ENCODE measurements at regions not wholly inside any gene's neighbourhood (a gene's known extent, or its start where the extent isn't known, plus 50 kb on each side); places are given as distances from the start of the nearest gene placed in this dataset.

DNA sequence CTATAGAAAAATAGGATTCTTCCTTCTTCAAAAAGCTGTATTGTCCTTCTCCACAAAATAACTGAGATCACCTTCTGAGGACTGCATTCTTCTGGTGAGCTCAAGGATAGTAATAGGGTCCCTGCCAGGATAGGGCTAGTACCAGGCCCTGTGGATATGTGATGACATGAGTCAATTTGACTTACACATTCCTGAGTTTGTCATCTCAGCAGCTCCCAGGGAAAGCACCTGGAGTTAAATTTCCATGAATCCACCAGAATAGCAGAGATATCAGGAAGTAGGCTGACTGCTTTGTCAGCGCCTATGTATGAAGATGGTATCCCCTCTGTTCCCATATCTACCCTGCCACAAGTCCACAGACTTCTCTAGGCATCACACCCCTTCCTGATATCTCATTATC, 225.8 kb downstream of the PMP22 start:
- Histone ChIP-seq H2AFZ (ENCODE audit: low read depth, low read length) (no peak overlapping the region), H3K9me1 (ENCODE audit: control insufficient read depth, insufficient read depth, low read length) (no peaks in the 10 kb centered on the region), H3K4me1 (replicated peaks in 1 of 2; ENCODE audit: control insufficient read depth in 2 of 2, insufficient read depth in 2 of 2, low read length in 2 of 2) (no peaks in the 10 kb centered on the region), H3K9me3 (replicated peaks; ENCODE audit: control insufficient read depth, insufficient read depth, low read depth, low read length) (no peaks in the 10 kb centered on the region), H3K79me2 (ENCODE audit: control insufficient read depth, insufficient read depth, low read length) (no peaks in the 10 kb centered on the region), H3K4me3 (no peak overlapping the region), H4K20me1 (replicated peaks; ENCODE audit: control insufficient read depth, insufficient read depth, low read length) (no peaks in the 10 kb centered on the region), H3K27me3 (ENCODE audit: control insufficient read depth in 2 of 2, insufficient read depth in 2 of 2, low read length in 2 of 2) (no peaks in the 10 kb centered on the region), H3K4me2 (ENCODE audit: insufficient read depth, low read length) (no peak overlapping the region), H3K27ac (ENCODE audit: extremely low read depth, low read depth, low read length) (no peak overlapping the region), H3K9ac (ENCODE audit: insufficient read depth in 1 of 2, low read depth in 2 of 2, low read length in 2 of 2) (no peak overlapping the region), H3K36me3 (ENCODE audit: control insufficient read depth, insufficient read depth, low read length) (no peaks in the 10 kb centered on the region)
- in situ Hi-C loops (cut with MboI) = no loop called here
- POLR2A ChIA-PET = no interaction called here
- WGBS (ENCODE audit: insufficient coverage, low coverage, missing lambda C conversion rate) = 0% methylated on average over 1 of the region's 1 CpG
- CTCF ChIA-PET (ENCODE audit: low intra/inter-chr PET ratio) = no interaction called here
- intact Hi-C loops (cut with micrococcal nuclease) = no loop called here
- FAIRE-seq (no peak), ATAC-seq (no peak), DNase-seq (ENCODE audit: extremely low read depth in 1 of 4, low spot score in 3 of 4) (no peak)
- no TSS peak for BruUV-seq (replicated peaks)
- TF ChIP-seq ZNF121 (CRISPR knock-in tag; conservative IDR thresholded peaks at IDR 0.05) = no peak

DNA sequence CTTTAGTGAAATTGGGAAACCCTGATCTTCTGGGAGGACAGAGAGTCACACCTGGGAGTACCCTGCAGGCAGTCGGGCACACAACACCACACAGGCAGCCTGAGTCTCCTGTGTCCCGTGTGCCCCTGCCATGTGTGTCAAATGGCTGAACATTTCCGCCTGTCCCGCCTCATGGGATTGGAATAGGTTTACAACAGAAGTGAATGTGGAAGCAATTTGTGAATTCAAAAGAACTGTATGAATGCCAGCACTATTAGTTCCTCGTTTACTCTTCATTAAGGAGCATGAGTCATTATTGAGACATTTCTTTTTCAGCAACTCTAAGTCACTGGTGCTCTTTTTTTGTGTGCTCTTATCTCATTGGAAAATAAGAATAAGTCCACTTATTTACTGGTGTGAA, 226.5 kb downstream of the PMP22 start:
- intact Hi-C loops (cut with micrococcal nuclease) = no loop called here
- no peaks in the 10 kb centered on the region for H3K9me1 ChIP-seq (ENCODE audit: control insufficient read depth, insufficient read depth, low read length)
- H3K4me3 ChIP-seq = no peak overlapping the region
- no peak overlapping the region for H3K27ac ChIP-seq (ENCODE audit: extremely low read depth, low read depth, low read length)
- DNase-seq (ENCODE audit: extremely low read depth in 1 of 4, low spot score in 3 of 4) (no peak), ATAC-seq (no peak), FAIRE-seq (no peak)
- no TSS peak for BruUV-seq (replicated peaks)
- no peaks in the 10 kb centered on the region for H3K79me2 ChIP-seq (ENCODE audit: control insufficient read depth, insufficient read depth, low read length)
- TF ChIP-seq SREBF1 (IDR thresholded peaks at IDR 0.05; ENCODE audit: borderline replicate concordance, low read depth, low read length) (no peak), ZNF263 (CRISPR knock-in tag; IDR thresholded peaks at IDR 0.05; ENCODE audit: borderline replicate concordance) (no peak), SRSF3 (IDR thresholded peaks at IDR 0.05; ENCODE audit: insufficient read depth, low read length) (no peak), GATAD2B (IDR thresholded peaks at IDR 0.05; ENCODE audit: borderline replicate concordance) (no peak), ZNF764 (CRISPR knock-in tag; IDR thresholded peaks at IDR 0.05; ENCODE audit: low read depth) (no peak), KAT7 (CRISPR knock-in tag; IDR thresholded peaks at IDR 0.05; ENCODE audit: borderline replicate concordance) (no peak), SRSF1 (IDR thresholded peaks at IDR 0.05; ENCODE audit: low read depth, low read length) (no peak)
- TF ChIP-seq, protein P1, sequence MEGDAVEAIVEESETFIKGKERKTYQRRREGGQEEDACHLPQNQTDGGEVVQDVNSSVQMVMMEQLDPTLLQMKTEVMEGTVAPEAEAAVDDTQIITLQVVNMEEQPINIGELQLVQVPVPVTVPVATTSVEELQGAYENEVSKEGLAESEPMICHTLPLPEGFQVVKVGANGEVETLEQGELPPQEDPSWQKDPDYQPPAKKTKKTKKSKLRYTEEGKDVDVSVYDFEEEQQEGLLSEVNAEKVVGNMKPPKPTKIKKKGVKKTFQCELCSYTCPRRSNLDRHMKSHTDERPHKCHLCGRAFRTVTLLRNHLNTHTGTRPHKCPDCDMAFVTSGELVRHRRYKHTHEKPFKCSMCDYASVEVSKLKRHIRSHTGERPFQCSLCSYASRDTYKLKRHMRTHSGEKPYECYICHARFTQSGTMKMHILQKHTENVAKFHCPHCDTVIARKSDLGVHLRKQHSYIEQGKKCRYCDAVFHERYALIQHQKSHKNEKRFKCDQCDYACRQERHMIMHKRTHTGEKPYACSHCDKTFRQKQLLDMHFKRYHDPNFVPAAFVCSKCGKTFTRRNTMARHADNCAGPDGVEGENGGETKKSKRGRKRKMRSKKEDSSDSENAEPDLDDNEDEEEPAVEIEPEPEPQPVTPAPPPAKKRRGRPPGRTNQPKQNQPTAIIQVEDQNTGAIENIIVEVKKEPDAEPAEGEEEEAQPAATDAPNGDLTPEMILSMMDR (IDR thresholded peaks at IDR 0.05 in 2 of 3, conservative IDR thresholded peaks at IDR 0.05 in 1 of 3; ENCODE audit: insufficient read depth in 2 of 3, low read depth in 1 of 3, low read length in 3 of 3) = no peak
- H3K9ac ChIP-seq (ENCODE audit: insufficient read depth in 1 of 2, low read depth in 2 of 2, low read length in 2 of 2) = no peak overlapping the region
- H3K4me2 ChIP-seq (ENCODE audit: insufficient read depth, low read length) = no peak overlapping the region
- H3K27me3 ChIP-seq (ENCODE audit: control insufficient read depth in 2 of 2, insufficient read depth in 2 of 2, low read length in 2 of 2) = no peaks in the 10 kb centered on the region
- in situ Hi-C loops (cut with MboI) = no loop called here
- POLR2A ChIA-PET = no interaction called here
- no peaks in the 10 kb centered on the region for H3K9me3 ChIP-seq (replicated peaks; ENCODE audit: control insufficient read depth, insufficient read depth, low read depth, low read length)
- no peaks in the 10 kb centered on the region for H4K20me1 ChIP-seq (replicated peaks; ENCODE audit: control insufficient read depth, insufficient read depth, low read length)
- WGBS (ENCODE audit: insufficient coverage, low coverage, missing lambda C conversion rate) = 0% methylated on average over 5 of the region's 5 CpGs
- no peak overlapping the region for H2AFZ ChIP-seq (ENCODE audit: low read depth, low read length)
- H3K4me1 ChIP-seq (replicated peaks in 1 of 2; ENCODE audit: control insufficient read depth in 2 of 2, insufficient read depth in 2 of 2, low read length in 2 of 2) = no peaks in the 10 kb centered on the region
- CTCF ChIA-PET (ENCODE audit: low intra/inter-chr PET ratio) = no interaction called here
- H3K36me3 ChIP-seq (ENCODE audit: control insufficient read depth, insufficient read depth, low read length) = no peaks in the 10 kb centered on the region
